Activated CD8-positive, alpha-beta memory T cell treated with anti-CD3 and anti-CD28 coated beads for 48 hours (primary cell): ENCODE measurements at regions not wholly inside any gene's neighbourhood (a gene's known extent, or its start where the extent isn't known, plus 50 kb on each side); places are given as distances from the start of the nearest gene placed in this dataset.
"Not testable (repeated sequence)": the region's sequence is repeated elsewhere in the genome, so short reads cannot be mapped to it uniquely, and the experiment has no call there.

Experiments
- DNase-seq, 3 experiments: peaks; one replicate each; pipeline ENCODE4 v3.0.0-alpha.2; 2020; ENCODE audit warnings: low read depth in 2 of 3, low spot score in 2 of 3

DNA sequence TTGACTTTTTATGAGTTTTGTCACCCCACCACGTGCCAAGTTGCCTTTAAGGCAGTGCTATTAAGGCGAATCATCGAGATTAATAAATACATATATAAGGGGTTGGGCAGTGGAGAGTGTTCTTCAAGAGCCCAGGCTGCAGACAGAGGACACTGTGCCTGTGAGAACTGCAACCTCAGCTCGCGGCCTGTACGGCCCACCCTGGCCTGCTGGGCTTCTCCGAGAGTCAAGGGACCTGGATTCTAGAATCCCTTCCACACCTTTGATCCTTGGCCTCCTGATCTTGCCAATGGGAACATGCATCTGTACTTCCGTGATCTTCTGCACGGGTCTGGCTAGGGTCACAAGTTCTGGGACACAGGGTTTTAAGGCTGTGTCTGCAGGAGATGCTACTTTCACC is 54.5 kb downstream of the IRX5 start:
- no peak for DNase-seq

DNA sequence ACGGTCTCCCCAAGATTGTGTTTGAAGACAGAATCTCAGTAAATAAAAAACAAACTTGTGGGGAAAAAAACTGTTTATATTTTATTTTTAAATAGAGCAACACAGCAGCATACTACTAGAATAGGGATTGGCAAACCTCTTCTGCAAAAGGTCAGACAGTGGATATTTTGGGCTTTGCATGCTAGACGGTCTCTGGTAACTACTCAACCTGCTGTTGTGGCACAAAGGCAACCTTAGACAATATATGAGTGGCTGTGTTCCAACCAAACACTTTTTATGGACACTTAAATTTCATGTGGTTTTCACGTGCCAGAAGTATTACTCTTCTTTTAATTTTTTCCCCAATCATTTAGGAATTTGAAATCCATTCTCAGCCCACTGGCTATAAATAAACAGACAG is 55.0 kb downstream of the IRX5 start:
- DNase-seq, result no peak

DNA sequence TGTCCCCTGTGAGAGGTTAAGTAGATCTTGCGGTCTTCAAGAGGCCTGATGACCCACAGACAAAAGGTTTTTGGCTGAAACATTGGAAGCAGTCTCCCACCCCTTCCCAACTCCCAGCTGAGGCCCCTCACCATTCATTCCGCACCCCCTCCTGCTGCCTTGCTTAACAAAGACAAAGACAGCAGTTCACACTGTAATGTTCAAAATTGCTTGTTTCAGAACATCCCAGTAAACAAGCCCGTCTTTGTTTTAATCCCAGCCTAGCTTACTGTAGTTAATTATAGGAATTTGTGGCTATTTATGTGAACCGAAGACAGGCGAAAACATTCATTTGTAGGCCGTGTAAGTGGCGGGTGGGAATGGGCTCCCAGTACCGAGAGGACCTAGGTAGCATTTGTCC is 55.7 kb downstream of the IRX5 start:
- DNase-seq, result no peak

GRCh38 chr16:54987081-54987480 is 56.4 kb downstream of the IRX5 start:
- DNase-seq, result no peak

GRCh38 chr16:54991525-54991924 is 60.9 kb downstream of the IRX5 start:
- no peak for DNase-seq

- not testable (repeated sequence) for DNase-seq
Observed at GRCh38 chr16:54991946-54992345, 61.3 kb downstream of the IRX5 start.

- DNase-seq, result no peak
Observed at GRCh38 chr16:54993106-54993895, 62.6 kb downstream of the IRX5 start.

DNA sequence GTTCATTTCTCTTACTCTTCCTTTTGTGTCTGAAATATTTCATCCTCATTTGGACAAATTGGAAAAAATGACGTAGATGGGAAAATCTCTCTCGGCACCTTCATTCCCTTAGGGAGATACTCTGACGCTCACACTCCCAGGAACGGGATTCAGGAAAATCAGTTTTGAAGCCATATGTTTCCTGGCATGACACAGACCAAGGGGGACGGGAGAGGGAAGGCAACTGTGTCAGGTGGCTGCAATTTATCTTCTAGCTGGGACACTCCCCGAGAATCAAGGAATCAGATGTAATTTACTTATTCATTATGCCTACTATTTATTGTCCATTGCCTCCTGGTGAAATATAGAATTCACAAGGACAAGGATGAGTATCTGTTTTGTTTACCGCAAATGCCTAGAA is 65.5 kb downstream of the IRX5 start:
- DNase-seq, result no peak

GRCh38 chr16:54998834-54999233 is 68.2 kb downstream of the IRX5 start:
- DNase-seq, result no peak

DNA sequence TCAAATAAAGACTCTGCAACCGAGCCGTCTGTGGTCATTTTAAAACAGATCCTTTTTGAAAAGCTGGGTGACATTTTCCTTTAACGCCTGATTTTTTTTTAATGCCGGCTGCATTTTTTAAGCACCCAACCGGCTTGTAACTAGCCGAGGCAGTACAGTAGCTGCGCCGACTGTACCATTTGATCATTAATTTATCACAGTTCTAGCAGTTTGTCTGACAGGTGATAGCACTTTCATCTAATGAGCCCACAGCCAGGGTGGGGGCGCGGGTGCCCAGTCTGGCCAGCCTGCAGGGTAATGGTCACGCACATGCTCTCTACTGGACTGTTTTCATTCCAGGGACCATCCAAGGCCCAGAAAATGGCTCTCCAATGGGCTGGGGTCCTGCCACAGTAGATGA is 68.8 kb downstream of the IRX5 start:
- DNase-seq, result no peak

- no peak for DNase-seq
Observed at GRCh38 chr16:55000595-55000994, 69.9 kb downstream of the IRX5 start.

DNA sequence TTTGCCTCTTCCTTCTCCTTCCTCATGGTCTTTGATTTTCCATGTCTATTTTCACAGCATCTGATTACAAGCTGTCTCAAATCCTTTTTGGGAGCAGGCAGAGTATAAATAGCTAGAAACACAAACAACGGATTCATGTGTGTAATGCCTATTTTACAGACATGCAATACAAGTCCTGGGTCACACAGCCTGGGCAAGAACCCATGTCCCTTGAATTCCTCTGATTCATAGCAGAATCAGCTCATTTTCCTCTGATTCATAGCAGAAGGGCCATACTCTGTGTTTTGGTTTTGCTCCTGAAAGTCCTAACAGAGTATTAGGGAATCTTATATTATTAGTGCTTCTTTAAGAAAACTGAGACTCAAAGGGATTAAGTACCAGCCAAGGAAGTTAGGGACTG is 71.3 kb downstream of the IRX5 start:
- DNase-seq, result no peak

DNA sequence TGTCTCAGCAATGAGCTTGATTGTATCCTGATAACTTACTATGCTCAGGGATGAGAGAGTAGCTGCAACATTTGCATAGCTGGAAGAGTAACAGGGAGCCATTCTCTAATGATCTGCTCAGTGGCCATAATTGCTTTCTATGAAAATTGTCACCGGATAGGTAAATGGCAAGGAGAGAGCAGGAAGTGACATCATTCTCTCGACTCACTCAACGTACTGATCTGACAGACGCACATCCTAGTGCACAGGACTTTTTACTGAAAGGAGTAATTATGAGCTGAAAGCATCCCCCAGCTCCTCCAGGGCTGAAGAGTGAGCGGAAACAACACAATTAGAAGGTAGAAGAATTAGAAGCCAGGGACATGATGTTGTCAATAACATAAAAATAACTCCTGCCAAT is 71.8 kb downstream of the IRX5 start:
- DNase-seq, result no peak

- no peak for DNase-seq
Observed at GRCh38 chr16:55003306-55003705, 72.6 kb downstream of the IRX5 start.

- no peak for DNase-seq
Observed at GRCh38 chr16:55003916-55004315, 73.3 kb downstream of the IRX5 start.

DNA sequence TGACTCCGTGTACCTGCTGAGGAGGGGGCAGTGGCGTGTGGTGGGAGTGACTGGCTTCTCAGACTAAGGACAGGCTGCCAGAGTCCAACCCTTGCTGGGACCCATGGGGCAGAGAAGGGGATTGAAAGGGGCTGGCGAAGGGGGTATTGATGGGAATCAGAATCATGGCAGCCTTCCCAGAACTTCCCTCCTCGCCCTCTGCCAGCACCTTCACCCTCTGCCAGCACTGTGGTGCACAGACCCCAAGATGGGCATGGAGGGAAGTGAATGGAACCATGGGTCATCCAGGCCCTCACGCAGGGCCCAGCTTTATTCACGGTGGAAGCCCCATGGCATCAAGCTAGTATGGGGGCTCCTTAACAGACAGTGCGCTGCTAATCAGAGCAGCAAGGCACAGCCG is 76.8 kb downstream of the IRX5 start:
- DNase-seq, result no peak

DNA sequence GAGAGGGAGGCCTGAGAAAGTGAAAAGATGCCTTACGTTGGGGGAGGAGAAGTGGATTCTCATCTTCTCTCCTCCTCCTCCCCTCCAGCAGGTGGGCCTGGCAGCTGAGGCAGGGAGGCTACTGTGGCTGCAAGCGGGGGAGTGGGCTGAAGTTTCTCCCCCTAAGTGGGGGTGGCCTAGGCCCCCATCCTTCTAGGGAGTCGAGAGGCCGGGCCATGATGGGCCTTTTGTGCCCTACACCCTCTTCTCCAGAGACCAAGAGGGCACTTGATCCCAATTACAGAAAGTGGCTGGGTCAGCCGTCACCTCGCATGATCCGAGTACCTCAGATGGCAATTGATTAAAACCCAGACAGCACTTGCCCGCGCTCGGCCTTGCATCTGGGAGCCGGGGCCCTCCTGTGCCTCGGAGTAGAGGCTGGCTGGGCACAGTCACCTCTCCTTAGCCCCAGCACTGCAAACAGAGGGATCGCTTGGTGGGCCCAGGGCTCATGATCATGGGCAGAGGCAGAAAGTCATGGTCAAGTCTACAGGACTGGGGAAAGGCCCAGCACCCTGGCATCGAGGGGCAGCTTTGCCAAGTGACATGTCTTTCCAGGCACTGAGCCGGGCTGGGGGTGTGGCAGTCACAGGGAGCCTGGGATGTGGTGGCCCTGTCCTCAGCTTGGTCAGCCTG is 78.3 kb downstream of the IRX5 start:
- DNase-seq, result no peak

GRCh38 chr16:55009581-55009980 is 78.9 kb downstream of the IRX5 start:
- DNase-seq, result no peak

- DNase-seq, result no peak
Observed at GRCh38 chr16:55010492-55011160, 80.0 kb downstream of the IRX5 start.

- no peak for DNase-seq
Observed at GRCh38 chr16:55012362-55012761, 81.7 kb downstream of the IRX5 start.

GRCh38 chr16:55012793-55013192 is 82.1 kb downstream of the IRX5 start:
- no peak for DNase-seq

GRCh38 chr16:55014022-55014421 is 83.4 kb downstream of the IRX5 start:
- no peak for DNase-seq
